K562 (cell line): ENCODE measurements at regions not wholly inside any gene's neighbourhood (a gene's known extent, or its start where the extent isn't known, plus 50 kb on each side); places are given as distances from the start of the nearest gene placed in this dataset.

ENCODE experiments used
- ATAC-seq: fragments of 200-7000 bp; cut with Tn5 transposase; 3 replicates; pipeline ENCODE4 v1.9.1; 2020; ENCODE audit warnings: moderate library complexity
- BruUV-seq: library from RNA; stranded (reverse); fragments of 400-500 nt; replicated peaks from 2 replicates; lab custom pipeline; 2021; lab: Mats Ljungman, UMichigan
- CTCF ChIA-PET: fragments of 300-600 bp; formaldehyde crosslinking; extraction: SDS; loops from one replicate; lab custom pipeline; 2021; ENCODE audit warnings: low intra/inter-chr PET ratio; lab: Yijun Ruan, JAX
- POLR2A ChIA-PET: fragments of 300-600, 350-650 bp; sonication (Branson Sonifier 250); formaldehyde crosslinking; extraction: SDS; loops from one replicate; lab custom pipeline; 2021; ENCODE audit warnings: antibody characterized with exemption, inconsistent platforms; lab: Yijun Ruan, JAX
- DNase-seq, 4 experiments: peaks; one replicate each; pipeline versions ENCODE4 v3.0.0 to v3.0.0-alpha.2; 2011 to 2018; ENCODE audit warnings: low spot score in 3 of 4, mixed read lengths in 3 of 4; ENCODE audit errors: extremely low read depth in 1 of 4
- FAIRE-seq: peaks from 2 replicates; lab custom pipeline; 2011; peaks lifted over from hg19 to GRCh38; lab: Jason Lieb, UNC
- H2AFZ ChIP-seq: 2 replicates; pipeline ENCODE4 v1.6.0; 2011; ENCODE audit warnings: low read depth, low read length, control low read depth, inconsistent platforms
- H3K27ac ChIP-seq: fragments of 200-600 bp; 3 replicates; pipeline ENCODE4 v1.8.0; 2011; ENCODE audit warnings: low read depth, mild to moderate bottlenecking, control low read depth, inconsistent platforms, low read length, moderate library complexity, mixed read lengths; ENCODE audit errors: extremely low read depth
- H3K27me3 ChIP-seq, 2 experiments: fragments of 300-600 bp in 1 of 2; 2 replicates in 1 of 2; 3 replicates in 1 of 2; pipeline versions ENCODE4 v1.6.0 to v1.8.0; 2011; ENCODE audit warnings: inconsistent platforms in 2 of 2, low read length in 2 of 2, mild to moderate bottlenecking in 1 of 2, mixed read lengths in 1 of 2, moderate library complexity in 1 of 2; ENCODE audit not compliant: control insufficient read depth in 2 of 2, insufficient read depth in 2 of 2
- H3K36me3 ChIP-seq: fragments of 300-600 bp; 3 replicates; pipeline ENCODE4 v1.8.0; 2011; ENCODE audit warnings: mild to moderate bottlenecking, low read length, inconsistent platforms; ENCODE audit not compliant: control insufficient read depth, insufficient read depth
- H3K4me1 ChIP-seq, 2 experiments: fragments of 200-600 bp in 1 of 2; replicated peaks in 1 of 2; 2 replicates in 1 of 2; 3 replicates in 1 of 2; pipeline versions ENCODE4 v1.5.1 to v1.8.0; 2011; ENCODE audit warnings: inconsistent platforms in 2 of 2, low read length in 2 of 2, mild to moderate bottlenecking in 1 of 2, mixed read lengths in 1 of 2, moderate library complexity in 1 of 2; ENCODE audit not compliant: control insufficient read depth in 2 of 2, insufficient read depth in 2 of 2
- H3K4me2 ChIP-seq: 2 replicates; pipeline ENCODE4 v1.6.1; 2011; ENCODE audit warnings: low read length, control low read depth, inconsistent platforms, mixed read lengths; ENCODE audit not compliant: insufficient read depth
- H3K4me3 ChIP-seq: fragments of 200-600 bp; sonication (generic), shearing (Covaris generic); 2 replicates; pipeline ENCODE4 v1.5.1; 2016; ENCODE audit warnings: control low read depth, inconsistent platforms
- H3K79me2 ChIP-seq: fragments of 200-600 bp; 3 replicates; pipeline ENCODE4 v1.8.0; 2011; ENCODE audit warnings: low read length, inconsistent platforms; ENCODE audit not compliant: control insufficient read depth, insufficient read depth
- H3K9ac ChIP-seq, 2 experiments: 2 replicates each; pipeline versions ENCODE4 v1.6.0 to v1.6.1; 2011; ENCODE audit warnings: low read depth in 2 of 2, low read length in 2 of 2, control low read depth in 1 of 2, inconsistent platforms in 1 of 2, mild to moderate bottlenecking in 1 of 2, mixed read lengths in 1 of 2; ENCODE audit not compliant: insufficient read depth in 1 of 2
- H3K9me1 ChIP-seq: one replicate; pipeline ENCODE4 v1.6.0; 2011; ENCODE audit warnings: inconsistent platforms, mild to moderate bottlenecking, low read length, moderate library complexity; ENCODE audit not compliant: control insufficient read depth, insufficient read depth
- H3K9me3 ChIP-seq: replicated peaks from 2 replicates; pipeline ENCODE4 v1.5.1; 2011; ENCODE audit warnings: low read depth, low read length, inconsistent platforms; ENCODE audit not compliant: control insufficient read depth, insufficient read depth
- H4K20me1 ChIP-seq: replicated peaks from 2 replicates; pipeline ENCODE4 v1.6.1; 2011; ENCODE audit warnings: low read length, inconsistent platforms, mixed read lengths; ENCODE audit not compliant: control insufficient read depth, insufficient read depth
- BACH1 ChIP-seq: fragments of 200-800 bp; sonication (Bioruptor generic); IDR thresholded peaks from 2 replicates; pipeline ENCODE4 v1.6.1; 2016; ENCODE audit warnings: missing genetic modification characterization, missing compliant biosample characterization
- ETS2 ChIP-seq: IDR thresholded peaks from 2 replicates; pipeline ENCODE4 v1.6.1; 2016; ENCODE audit warnings: borderline replicate concordance, missing genetic modification characterization, mild to moderate bottlenecking, moderate library complexity, missing compliant biosample characterization; ENCODE audit not compliant: poor library complexity, severe bottlenecking
- HMGN3 ChIP-seq: IDR thresholded peaks from 2 replicates; pipeline ENCODE4 v1.6.1; 2011; ENCODE audit warnings: borderline replicate concordance, low read depth, mild to moderate bottlenecking, mixed read lengths, low read length; ENCODE audit not compliant: insufficient read length; ENCODE audit errors: extremely low read depth
- KDM4B ChIP-seq, 2 experiments: fragments of 450-650 bp in 1 of 2; sonication (generic) in 1 of 2; IDR thresholded peaks; 2 replicates each; pipeline ENCODE4 v1.6.1; 2016 to 2017; ENCODE audit warnings: borderline replicate concordance in 2 of 2, antibody characterized with exemption in 1 of 2, low read depth in 1 of 2, mild to moderate bottlenecking in 1 of 2
- MAZ ChIP-seq, 2 experiments: fragments of 450-650 bp in 1 of 2; sonication (generic) in 1 of 2; formaldehyde crosslinking; IDR thresholded peaks in 1 of 2; conservative IDR thresholded peaks in 1 of 2; 2 replicates each; pipeline versions ENCODE4 v1.4.0 to v1.5.0; 2020; ENCODE audit warnings: mild to moderate bottlenecking in 1 of 2, missing genetic modification reagents in 1 of 2
- PHB ChIP-seq: fragments of 250-450 bp; sonication (Bioruptor Pico); IDR thresholded peaks from 2 replicates; pipeline ENCODE4 v1.5.0; 2021
- TBL1XR1 ChIP-seq, 2 experiments: IDR thresholded peaks; 2 replicates each; pipeline ENCODE4 v1.6.1; 2012; ENCODE audit warnings: improper control_type of control experiment in 2 of 2, low read length in 2 of 2, mild to moderate bottlenecking in 1 of 2
- ZKSCAN3 ChIP-seq: fragments of 250-450 bp; sonication (Bioruptor Pico); IDR thresholded peaks from 2 replicates; pipeline ENCODE4 v1.4.0; 2020
- ZNF239 ChIP-seq: fragments of 250-450 bp; sonication (Bioruptor Pico); IDR thresholded peaks from 2 replicates; pipeline ENCODE4 v1.4.0; 2020; ENCODE audit warnings: mild to moderate bottlenecking
- ZNF589 ChIP-seq: fragments of 200-800 bp; sonication (Bioruptor generic); IDR thresholded peaks from 2 replicates; pipeline ENCODE4 v1.6.1; 2016; ENCODE audit warnings: low read depth, missing genetic modification characterization, missing compliant biosample characterization
- in situ Hi-C: fragments of 300-500 bp; cut with MboI; formaldehyde crosslinking; loops from 4 replicates; pipeline ENCODE4 v1.15.0; 2018; ENCODE audit warnings: inconsistent platforms, mixed read lengths
- intact Hi-C: fragments of 100-400 bp; cut with micrococcal nuclease; formaldehyde crosslinking; loops from 2 replicates; pipeline ENCODE4 v1.14.2; 2022
- TF ChIP-seq, protein P1 (sequence below): fragments of 250-450 bp; sonication (Bioruptor Pico); IDR thresholded peaks from 2 replicates; pipeline ENCODE4 v1.5.0; 2021; ENCODE audit warnings: mild to moderate bottlenecking, borderline replicate concordance
- TF ChIP-seq, protein P2 (sequence below): fragments of 200-800 bp; sonication (Bioruptor generic); IDR thresholded peaks from 2 replicates; pipeline ENCODE4 v1.6.1; 2017; ENCODE audit warnings: missing genetic modification characterization, missing compliant biosample characterization
- TF ChIP-seq, protein P3 (sequence below): sonication (generic); formaldehyde crosslinking; IDR thresholded peaks from 2 replicates; pipeline ENCODE4 v1.8.0; 2022; ENCODE audit warnings: missing genetic modification reagents, mild to moderate bottlenecking, borderline replicate concordance

DNA sequence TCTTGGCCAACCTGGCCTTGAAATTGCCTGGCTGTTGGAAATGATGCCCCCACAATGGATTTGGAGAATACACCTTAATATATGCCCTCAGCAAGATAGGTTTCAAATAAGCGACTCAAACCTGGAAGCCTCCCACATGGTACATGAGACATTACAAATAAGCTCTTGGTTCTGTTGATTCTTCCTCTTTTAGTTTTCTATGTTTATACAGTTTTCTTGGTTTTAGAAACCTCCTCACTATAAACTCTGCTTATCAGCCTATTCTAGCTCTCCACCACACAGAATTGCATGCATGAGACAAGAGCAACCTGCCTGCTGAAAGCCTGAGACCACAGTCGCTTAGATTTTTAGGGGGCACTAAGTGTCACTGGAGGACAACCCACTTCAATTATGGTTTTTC, 108.8 kb upstream of the PREP start (continued):
- TF ChIP-seq, protein P1, sequence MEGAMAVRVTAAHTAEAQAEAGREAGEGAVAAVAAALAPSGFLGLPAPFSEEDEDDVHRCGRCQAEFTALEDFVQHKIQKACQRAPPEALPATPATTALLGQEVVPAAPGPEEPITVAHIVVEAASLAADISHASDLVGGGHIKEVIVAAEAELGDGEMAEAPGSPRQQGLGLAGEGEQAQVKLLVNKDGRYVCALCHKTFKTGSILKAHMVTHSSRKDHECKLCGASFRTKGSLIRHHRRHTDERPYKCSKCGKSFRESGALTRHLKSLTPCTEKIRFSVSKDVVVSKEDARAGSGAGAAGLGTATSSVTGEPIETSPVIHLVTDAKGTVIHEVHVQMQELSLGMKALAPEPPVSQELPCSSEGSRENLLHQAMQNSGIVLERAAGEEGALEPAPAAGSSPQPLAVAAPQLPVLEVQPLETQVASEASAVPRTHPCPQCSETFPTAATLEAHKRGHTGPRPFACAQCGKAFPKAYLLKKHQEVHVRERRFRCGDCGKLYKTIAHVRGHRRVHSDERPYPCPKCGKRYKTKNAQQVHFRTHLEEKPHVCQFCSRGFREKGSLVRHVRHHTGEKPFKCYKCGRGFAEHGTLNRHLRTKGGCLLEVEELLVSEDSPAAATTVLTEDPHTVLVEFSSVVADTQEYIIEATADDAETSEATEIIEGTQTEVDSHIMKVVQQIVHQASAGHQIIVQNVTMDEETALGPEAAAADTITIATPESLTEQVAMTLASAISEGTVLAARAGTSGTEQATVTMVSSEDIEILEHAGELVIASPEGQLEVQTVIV = no peak

DNA sequence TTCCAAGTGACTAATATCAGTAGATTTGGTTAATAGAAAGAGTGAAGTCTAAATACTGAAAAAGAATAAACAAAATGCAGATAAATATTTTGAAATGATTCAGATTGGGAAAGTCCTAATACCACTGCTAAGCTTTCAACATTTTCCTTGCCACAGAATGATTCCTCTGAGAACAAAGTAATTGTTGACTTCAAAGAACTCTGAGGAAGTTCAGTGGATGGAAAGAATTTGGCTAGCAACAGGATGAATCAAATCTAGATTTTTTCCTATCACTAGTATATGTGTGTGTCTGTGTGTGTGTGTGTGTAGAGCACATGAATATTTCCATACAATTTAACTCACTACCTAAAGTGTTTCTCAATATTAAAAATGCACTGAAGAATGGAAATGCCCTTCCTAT, 107.9 kb upstream of the PREP start:
- BruUV-seq = no TSS peak
- no peaks in the 10 kb centered on the region for H3K4me1 ChIP-seq
- H3K4me2 ChIP-seq = no peak overlapping the region
- H3K9me3 ChIP-seq = no peaks in the 10 kb centered on the region
- POLR2A ChIA-PET = no interaction called here
- CTCF ChIA-PET = no interaction called here
- H3K36me3 ChIP-seq = no peaks in the 10 kb centered on the region
- H3K27ac ChIP-seq = no peak overlapping the region
- no peak for ATAC-seq
- no peaks in the 10 kb centered on the region for H3K79me2 ChIP-seq
- in situ Hi-C loops = no loop called here
- DNase-seq = no peak
- intact Hi-C loops = no loop called here
- no peak overlapping the region for H2AFZ ChIP-seq
- H3K27me3 ChIP-seq = peaks cover 0 to 4% of the 10 kb centered on the region in 2 experiments; a peak in 2 of 5 replicates
- no peak overlapping the region for H3K9ac ChIP-seq
- FAIRE-seq = no peak
- no peaks in the 10 kb centered on the region for H3K9me1 ChIP-seq
- H4K20me1 ChIP-seq = no peaks in the 10 kb centered on the region; the same call in 1 of the 2 replicates
- H3K4me3 ChIP-seq = no peak overlapping the region
- TF ChIP-seq ZNF239 (CRISPR knock-in tag) = no peak
- no peak for TF ChIP-seq ZNF589 (CRISPR knock-in tag)
- no peak for TF ChIP-seq MAZ (CRISPR knock-in tag; conservative IDR thresholded peaks at IDR 0.05 in 1 of 2, IDR thresholded peaks at IDR 0.05 in 1 of 2)
- TF ChIP-seq BACH1 (tag) = no peak
- TF ChIP-seq, protein P2, sequence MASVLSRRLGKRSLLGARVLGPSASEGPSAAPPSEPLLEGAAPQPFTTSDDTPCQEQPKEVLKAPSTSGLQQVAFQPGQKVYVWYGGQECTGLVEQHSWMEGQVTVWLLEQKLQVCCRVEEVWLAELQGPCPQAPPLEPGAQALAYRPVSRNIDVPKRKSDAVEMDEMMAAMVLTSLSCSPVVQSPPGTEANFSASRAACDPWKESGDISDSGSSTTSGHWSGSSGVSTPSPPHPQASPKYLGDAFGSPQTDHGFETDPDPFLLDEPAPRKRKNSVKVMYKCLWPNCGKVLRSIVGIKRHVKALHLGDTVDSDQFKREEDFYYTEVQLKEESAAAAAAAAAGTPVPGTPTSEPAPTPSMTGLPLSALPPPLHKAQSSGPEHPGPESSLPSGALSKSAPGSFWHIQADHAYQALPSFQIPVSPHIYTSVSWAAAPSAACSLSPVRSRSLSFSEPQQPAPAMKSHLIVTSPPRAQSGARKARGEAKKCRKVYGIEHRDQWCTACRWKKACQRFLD = no peak
- TF ChIP-seq PHB (CRISPR knock-in tag) = no peak
- TF ChIP-seq TBL1XR1 (IDR thresholded peaks at IDR 0.05; ENCODE audit: low read length in 2 of 2) = no peak
- TF ChIP-seq, protein P3, sequence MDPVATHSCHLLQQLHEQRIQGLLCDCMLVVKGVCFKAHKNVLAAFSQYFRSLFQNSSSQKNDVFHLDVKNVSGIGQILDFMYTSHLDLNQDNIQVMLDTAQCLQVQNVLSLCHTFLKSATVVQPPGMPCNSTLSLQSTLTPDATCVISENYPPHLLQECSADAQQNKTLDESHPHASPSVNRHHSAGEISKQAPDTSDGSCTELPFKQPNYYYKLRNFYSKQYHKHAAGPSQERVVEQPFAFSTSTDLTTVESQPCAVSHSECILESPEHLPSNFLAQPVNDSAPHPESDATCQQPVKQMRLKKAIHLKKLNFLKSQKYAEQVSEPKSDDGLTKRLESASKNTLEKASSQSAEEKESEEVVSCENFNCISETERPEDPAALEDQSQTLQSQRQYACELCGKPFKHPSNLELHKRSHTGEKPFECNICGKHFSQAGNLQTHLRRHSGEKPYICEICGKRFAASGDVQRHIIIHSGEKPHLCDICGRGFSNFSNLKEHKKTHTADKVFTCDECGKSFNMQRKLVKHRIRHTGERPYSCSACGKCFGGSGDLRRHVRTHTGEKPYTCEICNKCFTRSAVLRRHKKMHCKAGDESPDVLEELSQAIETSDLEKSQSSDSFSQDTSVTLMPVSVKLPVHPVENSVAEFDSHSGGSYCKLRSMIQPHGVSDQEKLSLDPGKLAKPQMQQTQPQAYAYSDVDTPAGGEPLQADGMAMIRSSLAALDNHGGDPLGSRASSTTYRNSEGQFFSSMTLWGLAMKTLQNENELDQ (CRISPR knock-in tag) = no peak
- TF ChIP-seq ZKSCAN3 (CRISPR knock-in tag) = no peak
- no peak for TF ChIP-seq KDM4B (IDR thresholded peaks at IDR 0.05; ENCODE audit: borderline replicate concordance in 2 of 2, low read depth in 1 of 2)
- no peak for TF ChIP-seq ETS2 (tag)
- no peak for TF ChIP-seq HMGN3
